Breast epithelium (tissue), 3 donors: ENCODE measurements at regions not wholly inside any gene's neighbourhood (a gene's known extent, or its start where the extent isn't known, plus 50 kb on each side); places are given as distances from the start of the nearest gene placed in this dataset.

Experiments
- CTCF ChIP-seq, 3 donors: fragments of 450-650 bp; IDR thresholded peaks; one replicate each; pipeline ENCODE4 v1.5.1; 2016 to 2017; ENCODE audit warnings: antibody characterized with exemption in 3 of 3, mild to moderate bottlenecking in 3 of 3, moderate library complexity in 3 of 3
- POLR2AphosphoS5 ChIP-seq, 3 donors: sonication (generic); formaldehyde crosslinking; IDR thresholded peaks; one replicate each; pipeline ENCODE4 v1.6.1; 2017; ENCODE audit warnings: antibody characterized with exemption in 3 of 3

- TF ChIP-seq CTCF (IDR thresholded peaks at IDR 0.05) (no peak), POLR2AphosphoS5 (IDR thresholded peaks at IDR 0.05) (no peak)
Observed at GRCh38 chr4:55731959-55732358, 87.6 kb upstream of the EXOC1L start.
